ENCODE measurements at regions not wholly inside any gene's neighbourhood (a gene's known extent, or its start where the extent isn't known, plus 50 kb on each side); places are given as distances from the start of the nearest gene placed in this dataset.

DNA sequence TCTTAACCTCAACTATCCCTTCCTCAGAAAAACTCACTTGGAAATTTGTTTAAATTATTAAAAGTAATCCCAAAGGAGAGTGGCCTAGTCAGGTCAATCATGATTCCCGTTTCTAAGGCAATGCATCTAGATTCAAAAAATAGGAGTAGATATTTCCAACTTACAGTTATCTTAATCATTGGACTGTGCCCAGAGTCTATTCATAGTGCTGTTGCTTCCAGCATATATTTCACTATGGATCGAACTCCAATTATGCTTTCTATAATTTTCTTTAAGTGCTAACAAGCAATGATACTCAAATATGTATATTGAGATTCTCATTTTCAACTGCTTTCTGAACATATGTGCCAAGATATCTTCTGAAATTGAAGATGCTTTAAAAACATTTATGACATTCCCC, 229.2 kb upstream of the NWD2 start:
- Histone ChIP-seq H3K4me3 (no peak overlapping the region), H3K9me2 (replicated peaks; ENCODE audit: insufficient read depth) (no peaks in the 10 kb centered on the region), H3K27me3 (no peaks in the 10 kb centered on the region), H3K79me2 (no peaks in the 10 kb centered on the region), H4K20me1 (ENCODE audit: insufficient read depth, poor library complexity, severe bottlenecking) (no peaks in the 10 kb centered on the region), H3K36me3 (replicated peaks; ENCODE audit: insufficient read depth, low read depth) (no peaks in the 10 kb centered on the region), H3K9me3 (ENCODE audit: low read depth) (no peaks in the 10 kb centered on the region), H2AFZ (no peak overlapping the region), H3K27ac (no peak overlapping the region), H3K4me2 (no peak overlapping the region), H3K4me1 (ENCODE audit: insufficient read depth) (no peaks in the 10 kb centered on the region)
- TF ChIP-seq EZH2phosphoT487 (IDR thresholded peaks at IDR 0.05; ENCODE audit: low read depth, severe bottlenecking, unreplicated experiment), result no peak
- TF ChIP-seq, protein P1, sequence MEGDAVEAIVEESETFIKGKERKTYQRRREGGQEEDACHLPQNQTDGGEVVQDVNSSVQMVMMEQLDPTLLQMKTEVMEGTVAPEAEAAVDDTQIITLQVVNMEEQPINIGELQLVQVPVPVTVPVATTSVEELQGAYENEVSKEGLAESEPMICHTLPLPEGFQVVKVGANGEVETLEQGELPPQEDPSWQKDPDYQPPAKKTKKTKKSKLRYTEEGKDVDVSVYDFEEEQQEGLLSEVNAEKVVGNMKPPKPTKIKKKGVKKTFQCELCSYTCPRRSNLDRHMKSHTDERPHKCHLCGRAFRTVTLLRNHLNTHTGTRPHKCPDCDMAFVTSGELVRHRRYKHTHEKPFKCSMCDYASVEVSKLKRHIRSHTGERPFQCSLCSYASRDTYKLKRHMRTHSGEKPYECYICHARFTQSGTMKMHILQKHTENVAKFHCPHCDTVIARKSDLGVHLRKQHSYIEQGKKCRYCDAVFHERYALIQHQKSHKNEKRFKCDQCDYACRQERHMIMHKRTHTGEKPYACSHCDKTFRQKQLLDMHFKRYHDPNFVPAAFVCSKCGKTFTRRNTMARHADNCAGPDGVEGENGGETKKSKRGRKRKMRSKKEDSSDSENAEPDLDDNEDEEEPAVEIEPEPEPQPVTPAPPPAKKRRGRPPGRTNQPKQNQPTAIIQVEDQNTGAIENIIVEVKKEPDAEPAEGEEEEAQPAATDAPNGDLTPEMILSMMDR (IDR thresholded peaks at IDR 0.05; ENCODE audit: poor library complexity), result no peak
- 97% methylated on average over 2 of the region's 2 CpGs for WGBS (ENCODE audit: low lambda C conversion rate, missing lambda C conversion rate)
- DNase-seq (ENCODE audit: low spot score), result no peak

DNA sequence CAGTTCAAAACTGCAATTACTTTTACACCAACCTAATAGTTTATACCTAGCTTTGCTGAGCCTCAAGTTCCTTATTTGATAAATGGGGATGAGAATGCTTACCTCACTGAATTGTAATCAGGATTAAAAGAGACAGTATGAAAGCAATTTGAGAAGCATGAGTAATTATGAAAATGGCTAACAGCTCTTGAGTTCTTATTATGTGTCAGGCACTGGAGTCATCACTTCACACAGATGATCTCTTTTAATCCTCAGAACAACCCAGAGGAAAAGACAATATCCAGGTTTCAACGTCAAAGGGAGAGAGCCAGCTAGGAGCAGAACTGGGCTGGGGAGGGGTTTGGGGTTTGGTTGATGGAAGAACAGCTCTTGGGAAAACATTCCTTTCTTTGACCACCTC, 221.0 kb upstream of the NWD2 start:
- TF ChIP-seq EZH2 (IDR thresholded peaks at IDR 0.05; ENCODE audit: borderline replicate concordance) (no peak), EZH2phosphoT487 (IDR thresholded peaks at IDR 0.05; ENCODE audit: low read depth, severe bottlenecking, unreplicated experiment) (no peak)
- TF ChIP-seq, protein P1 (IDR thresholded peaks at IDR 0.05; ENCODE audit: poor library complexity), result no peak
- Histone ChIP-seq H3K27ac (no peak overlapping the region), H3K27me3 (no peaks in the 10 kb centered on the region), H3K9me2 (replicated peaks; ENCODE audit: insufficient read depth) (no peaks in the 10 kb centered on the region), H3K4me2 (no peak overlapping the region), H2AFZ (no peak overlapping the region), H3K4me3 (no peak overlapping the region), H3K4me1 (ENCODE audit: insufficient read depth) (no peaks in the 10 kb centered on the region), H4K20me1 (ENCODE audit: insufficient read depth, poor library complexity, severe bottlenecking) (no peaks in the 10 kb centered on the region), H3K79me2 (no peaks in the 10 kb centered on the region), H3K9me3 (ENCODE audit: low read depth) (no peaks in the 10 kb centered on the region), H3K36me3 (replicated peaks; ENCODE audit: insufficient read depth, low read depth) (no peaks in the 10 kb centered on the region)
- no peak for DNase-seq (ENCODE audit: low spot score)
- WGBS (ENCODE audit: low lambda C conversion rate, missing lambda C conversion rate), result 73% methylated on average over 1 of the region's 1 CpG

DNA sequence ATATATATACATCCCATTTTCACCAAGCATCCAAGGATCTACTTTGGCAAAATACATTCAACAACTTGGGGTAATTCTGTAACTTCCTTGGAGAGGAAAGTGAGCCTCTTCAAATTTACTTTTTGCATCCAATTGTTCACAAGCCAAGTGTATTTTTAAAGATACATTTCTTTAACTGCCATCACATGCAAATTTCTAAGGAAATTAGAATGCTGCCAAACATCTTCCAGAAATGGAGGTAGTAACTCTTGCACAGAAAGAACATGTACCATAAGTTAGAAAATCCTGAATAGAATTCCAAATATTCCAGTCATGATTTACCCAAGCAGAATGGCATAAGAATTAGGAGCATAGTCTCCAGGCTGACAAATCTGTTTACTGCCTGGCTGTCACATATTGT, 220.5 kb upstream of the NWD2 start:
- TF ChIP-seq EZH2phosphoT487 (IDR thresholded peaks at IDR 0.05; ENCODE audit: low read depth, severe bottlenecking, unreplicated experiment), result no peak
- no peak for TF ChIP-seq EZH2 (IDR thresholded peaks at IDR 0.05; ENCODE audit: borderline replicate concordance)
- TF ChIP-seq, protein P1 (IDR thresholded peaks at IDR 0.05; ENCODE audit: poor library complexity), result no peak
- no peaks in the 10 kb centered on the region for H3K36me3 ChIP-seq (replicated peaks; ENCODE audit: insufficient read depth, low read depth)
- H3K4me2 ChIP-seq, result no peak overlapping the region
- H3K9me3 ChIP-seq (ENCODE audit: low read depth), result no peaks in the 10 kb centered on the region
- no peaks in the 10 kb centered on the region for H3K79me2 ChIP-seq
- no peak overlapping the region for H2AFZ ChIP-seq
- H3K27ac ChIP-seq, result no peak overlapping the region
- no peaks in the 10 kb centered on the region for H3K4me1 ChIP-seq (ENCODE audit: insufficient read depth)
- H3K9me2 ChIP-seq (replicated peaks; ENCODE audit: insufficient read depth), result no peaks in the 10 kb centered on the region
- H4K20me1 ChIP-seq (ENCODE audit: insufficient read depth, poor library complexity, severe bottlenecking), result no peaks in the 10 kb centered on the region
- DNase-seq (ENCODE audit: low spot score), result no peak
- H3K27me3 ChIP-seq, result no peaks in the 10 kb centered on the region
- no peak overlapping the region for H3K4me3 ChIP-seq

DNA sequence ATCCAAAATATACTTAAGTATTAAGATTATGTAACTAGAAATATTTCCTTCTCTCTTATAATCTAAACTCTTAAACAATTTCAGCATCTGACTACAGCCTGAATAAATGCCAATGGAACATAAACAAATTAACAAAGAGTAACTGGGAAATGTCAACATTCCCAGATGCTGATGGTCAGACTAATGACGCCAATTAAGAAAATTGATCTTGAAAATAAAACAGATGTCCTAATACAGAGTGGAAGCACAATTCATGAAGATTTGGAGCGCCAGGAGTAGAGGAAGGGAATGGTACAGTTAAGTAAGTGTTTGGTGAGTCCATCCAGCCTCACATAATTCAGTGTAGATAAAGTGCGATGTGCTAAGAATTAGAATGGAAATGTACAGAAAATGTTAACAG, 203.7 kb upstream of the NWD2 start:
- TF ChIP-seq EZH2phosphoT487 (IDR thresholded peaks at IDR 0.05; ENCODE audit: low read depth, severe bottlenecking, unreplicated experiment), result no peak
- TF ChIP-seq EZH2 (IDR thresholded peaks at IDR 0.05; ENCODE audit: borderline replicate concordance), result no peak
- TF ChIP-seq, protein P1 (IDR thresholded peaks at IDR 0.05; ENCODE audit: poor library complexity), result no peak
- Histone ChIP-seq H3K4me3 (no peak overlapping the region), H3K4me2 (no peak overlapping the region), H3K9me3 (ENCODE audit: low read depth) (no peaks in the 10 kb centered on the region), H3K27ac (no peak overlapping the region), H3K36me3 (replicated peaks; ENCODE audit: insufficient read depth, low read depth) (no peaks in the 10 kb centered on the region), H3K9me2 (replicated peaks; ENCODE audit: insufficient read depth) (no peaks in the 10 kb centered on the region), H3K79me2 (no peaks in the 10 kb centered on the region), H3K27me3 (no peaks in the 10 kb centered on the region), H2AFZ (no peak overlapping the region), H3K4me1 (ENCODE audit: insufficient read depth) (no peaks in the 10 kb centered on the region), H4K20me1 (ENCODE audit: insufficient read depth, poor library complexity, severe bottlenecking) (no peaks in the 10 kb centered on the region)
- WGBS (ENCODE audit: low lambda C conversion rate, missing lambda C conversion rate), result 51% methylated on average over 3 of the region's 3 CpGs
- DNase-seq (ENCODE audit: low spot score), result no peak

Data from hepatocyte (in vitro differentiated cells).